Breast epithelium (tissue), 4 donors: ENCODE measurements at regions not wholly inside any gene's neighbourhood (a gene's known extent, or its start where the extent isn't known, plus 50 kb on each side); places are given as distances from the start of the nearest gene placed in this dataset.

Experiments
- DNase-seq, 2 donors: peaks; one replicate each; pipeline ENCODE4 v3.0.0-alpha.2; 2019; ENCODE audit warnings: low spot score in 2 of 2
- H3K27ac ChIP-seq, 2 donors: fragments of 200-600 bp; sonication (generic) in 1 of 2; one replicate each; pipeline ENCODE4 v1.5.1; 2016 to 2019; ENCODE audit warnings: mild to moderate bottlenecking in 1 of 2
- H3K27me3 ChIP-seq, 2 donors: fragments of 200-600 bp; sonication (generic) in 1 of 2; one replicate each; pipeline versions ENCODE4 v1.5.1 to v1.6.0; 2017 to 2019; ENCODE audit warnings: control low read depth in 1 of 2, mild to moderate bottlenecking in 1 of 2
- H3K36me3 ChIP-seq: fragments of 200-600 bp; one replicate; pipeline ENCODE4 v1.5.1; 2019
- H3K4me1 ChIP-seq, 2 donors: fragments of 200-600 bp; sonication (generic); one replicate each; pipeline ENCODE4 v1.5.1; 2016 to 2019; ENCODE audit warnings: control low read depth in 1 of 2
- H3K4me3 ChIP-seq, 3 donors: fragments of 200-600 bp; sonication (generic); 1 replicate in 2 of 3; 2 replicates in 1 of 3; pipeline ENCODE4 v1.5.1; 2016 to 2019; ENCODE audit warnings: mild to moderate bottlenecking in 3 of 3, moderate library complexity in 2 of 3
- H3K9me3 ChIP-seq, 2 donors: fragments of 200-600 bp; sonication (generic) in 1 of 2; one replicate each; pipeline ENCODE4 v1.5.1; 2016 to 2019; ENCODE audit warnings: control low read depth in 1 of 2
- CTCF ChIP-seq, 3 donors: fragments of 450-650 bp; IDR thresholded peaks; one replicate each; pipeline ENCODE4 v1.5.1; 2016 to 2017; ENCODE audit warnings: antibody characterized with exemption in 3 of 3, mild to moderate bottlenecking in 3 of 3, moderate library complexity in 3 of 3
- POLR2A ChIP-seq: fragments of 450-650 bp; IDR thresholded peaks from one replicate; pipeline ENCODE4 v1.6.1; 2016; ENCODE audit warnings: antibody characterized with exemption, mild to moderate bottlenecking, moderate library complexity
- POLR2AphosphoS5 ChIP-seq, 3 donors: sonication (generic); formaldehyde crosslinking; IDR thresholded peaks; one replicate each; pipeline ENCODE4 v1.6.1; 2017; ENCODE audit warnings: antibody characterized with exemption in 3 of 3
- intact Hi-C: fragments of 100-400 bp; cut with DNase I; formaldehyde crosslinking; loops from one replicate; pipeline ENCODE4 v1.15.1; 2023; ENCODE audit warnings: low total_unique reads

GRCh38 chr5:68139611-68140441 lies 75.7 kb upstream of the PIK3R1 start:
- DNase-seq = no peak
- Histone ChIP-seq H3K4me1 (no peaks in the 10 kb centered on the region), H3K27me3 (no peaks in the 10 kb centered on the region), H3K4me3 (no peak overlapping the region), H3K27ac (no peak overlapping the region), H3K9me3 (no peaks in the 10 kb centered on the region), H3K36me3 (no peaks in the 10 kb centered on the region)
- intact Hi-C loops = no loop called here
- TF ChIP-seq CTCF (IDR thresholded peaks at IDR 0.05) (no peak), POLR2A (no peak), POLR2AphosphoS5 (IDR thresholded peaks at IDR 0.05) (no peak)

- no peak overlapping the region for H3K4me3 ChIP-seq
- H3K27me3 ChIP-seq = no peaks in the 10 kb centered on the region
- H3K9me3 ChIP-seq = no peaks in the 10 kb centered on the region
- H3K36me3 ChIP-seq = no peaks in the 10 kb centered on the region
- H3K4me1 ChIP-seq = no peaks in the 10 kb centered on the region
- peak overlapping the region in 1 of 2 donors; percentile 53 for H3K27ac ChIP-seq
- intact Hi-C loops = no loop called here
- TF ChIP-seq POLR2A (no peak), CTCF (IDR thresholded peaks at IDR 0.05) (no peak), POLR2AphosphoS5 (IDR thresholded peaks at IDR 0.05) (no peak)
- DNase-seq = no peak
Measured at GRCh38 chr5:68137511-68138140, 77.9 kb upstream of the PIK3R1 start.

- no peaks in the 10 kb centered on the region for H3K27me3 ChIP-seq
- H3K4me3 ChIP-seq = no peak overlapping the region
- no peak for DNase-seq
- H3K4me1 ChIP-seq = no peaks in the 10 kb centered on the region
- no peak overlapping the region for H3K27ac ChIP-seq
- H3K9me3 ChIP-seq = no peaks in the 10 kb centered on the region
- no peaks in the 10 kb centered on the region for H3K36me3 ChIP-seq
- TF ChIP-seq CTCF (IDR thresholded peaks at IDR 0.05) = no peak
- no peak for TF ChIP-seq POLR2A
- no peak for TF ChIP-seq POLR2AphosphoS5 (IDR thresholded peaks at IDR 0.05)
- intact Hi-C loops = no loop called here
Measured at GRCh38 chr5:68134669-68135313, 80.8 kb upstream of the PIK3R1 start.

- Histone ChIP-seq H3K36me3 (no peaks in the 10 kb centered on the region), H3K27ac (no peak overlapping the region), H3K27me3 (no peaks in the 10 kb centered on the region), H3K9me3 (no peaks in the 10 kb centered on the region), H3K4me3 (no peak overlapping the region), H3K4me1 (no peaks in the 10 kb centered on the region)
- DNase-seq = no peak
- intact Hi-C loops = no loop called here
- TF ChIP-seq POLR2A (no peak), POLR2AphosphoS5 (IDR thresholded peaks at IDR 0.05) (no peak), CTCF (IDR thresholded peaks at IDR 0.05) (no peak)
Measured at GRCh38 chr5:68134033-68134668, 81.4 kb upstream of the PIK3R1 start.
